ENCODE measurements at regions not wholly inside any gene's neighbourhood (a gene's known extent, or its start where the extent isn't known, plus 50 kb on each side); places are given as distances from the start of the nearest gene placed in this dataset.

- DNase-seq (ENCODE audit: low spot score in 2 of 2), result no peak
- Histone ChIP-seq H3K27me3 (no peaks in the 10 kb centered on the region), H3K27ac (no peak overlapping the region), H3K4me3 (no peak overlapping the region), H3K36me3 (no peaks in the 10 kb centered on the region), H3K9me3 (peaks cover 0 to 8% of the 10 kb centered on the region in 2 donors), H3K4me1 (no peaks in the 10 kb centered on the region)
- intact Hi-C loops (cut with DNase I; ENCODE audit: low total_unique reads), result no loop called here
- no peak for TF ChIP-seq POLR2AphosphoS5 (IDR thresholded peaks at IDR 0.05)
- TF ChIP-seq POLR2A (IDR thresholded peaks at IDR 0.05), result no peak
- TF ChIP-seq, protein P1, sequence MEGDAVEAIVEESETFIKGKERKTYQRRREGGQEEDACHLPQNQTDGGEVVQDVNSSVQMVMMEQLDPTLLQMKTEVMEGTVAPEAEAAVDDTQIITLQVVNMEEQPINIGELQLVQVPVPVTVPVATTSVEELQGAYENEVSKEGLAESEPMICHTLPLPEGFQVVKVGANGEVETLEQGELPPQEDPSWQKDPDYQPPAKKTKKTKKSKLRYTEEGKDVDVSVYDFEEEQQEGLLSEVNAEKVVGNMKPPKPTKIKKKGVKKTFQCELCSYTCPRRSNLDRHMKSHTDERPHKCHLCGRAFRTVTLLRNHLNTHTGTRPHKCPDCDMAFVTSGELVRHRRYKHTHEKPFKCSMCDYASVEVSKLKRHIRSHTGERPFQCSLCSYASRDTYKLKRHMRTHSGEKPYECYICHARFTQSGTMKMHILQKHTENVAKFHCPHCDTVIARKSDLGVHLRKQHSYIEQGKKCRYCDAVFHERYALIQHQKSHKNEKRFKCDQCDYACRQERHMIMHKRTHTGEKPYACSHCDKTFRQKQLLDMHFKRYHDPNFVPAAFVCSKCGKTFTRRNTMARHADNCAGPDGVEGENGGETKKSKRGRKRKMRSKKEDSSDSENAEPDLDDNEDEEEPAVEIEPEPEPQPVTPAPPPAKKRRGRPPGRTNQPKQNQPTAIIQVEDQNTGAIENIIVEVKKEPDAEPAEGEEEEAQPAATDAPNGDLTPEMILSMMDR (IDR thresholded peaks at IDR 0.05), result no peak
These were observed 206.1 kb downstream of the RAMP3 start for GRCh38 chr7:45363669-45364068.

DNA sequence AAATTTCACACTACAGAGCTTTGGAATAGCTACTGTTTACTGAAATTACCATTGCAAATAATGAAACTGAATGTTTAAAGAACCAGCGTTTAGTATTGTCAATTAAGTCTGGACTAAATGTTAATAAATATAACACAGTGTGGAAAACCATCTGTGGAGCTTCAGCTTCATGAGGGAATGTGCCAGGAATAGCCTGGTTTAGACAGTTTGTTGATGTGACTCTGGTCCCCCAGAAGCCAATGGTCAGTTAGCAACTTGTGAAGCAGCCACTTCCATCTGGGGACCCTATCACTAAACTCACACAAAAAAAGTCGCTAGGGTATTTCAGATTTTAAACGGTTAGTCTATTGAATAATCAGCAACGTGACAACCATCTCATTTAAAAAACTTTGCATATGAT lies 207.8 kb downstream of the RAMP3 start:
- H3K36me3 ChIP-seq, result no peaks in the 10 kb centered on the region
- no peak for DNase-seq (ENCODE audit: low spot score in 2 of 2)
- TF ChIP-seq POLR2AphosphoS5 (IDR thresholded peaks at IDR 0.05), result no peak
- TF ChIP-seq, protein P1 (IDR thresholded peaks at IDR 0.05), result no peak
- TF ChIP-seq POLR2A (IDR thresholded peaks at IDR 0.05), result no peak
- no peaks in the 10 kb centered on the region for H3K4me1 ChIP-seq
- H3K27ac ChIP-seq, result no peak overlapping the region
- H3K4me3 ChIP-seq, result no peak overlapping the region
- no peaks in the 10 kb centered on the region for H3K9me3 ChIP-seq
- intact Hi-C loops (cut with DNase I; ENCODE audit: low total_unique reads), result no loop called here
- H3K27me3 ChIP-seq, result no peaks in the 10 kb centered on the region

GRCh38 chr7:45366475-45366874 lies 207.7 kb upstream of the ADCY1 start:
- no peaks in the 10 kb centered on the region for H3K27me3 ChIP-seq
- H3K9me3 ChIP-seq, result no peaks in the 10 kb centered on the region
- TF ChIP-seq, protein P1 (IDR thresholded peaks at IDR 0.05), result no peak
- TF ChIP-seq POLR2AphosphoS5 (IDR thresholded peaks at IDR 0.05) (no peak), POLR2A (IDR thresholded peaks at IDR 0.05) (no peak)
- no peak for DNase-seq (ENCODE audit: low spot score in 2 of 2)
- no peak overlapping the region for H3K27ac ChIP-seq
- H3K4me3 ChIP-seq, result no peak overlapping the region
- intact Hi-C loops (cut with DNase I; ENCODE audit: low total_unique reads), result no loop called here
- H3K4me1 ChIP-seq, result no peaks in the 10 kb centered on the region
- no peaks in the 10 kb centered on the region for H3K36me3 ChIP-seq

GRCh38 chr7:45367026-45367425 lies 207.1 kb upstream of the ADCY1 start:
- H3K27ac ChIP-seq, result no peak overlapping the region
- DNase-seq (ENCODE audit: low spot score in 2 of 2), result no peak
- TF ChIP-seq POLR2AphosphoS5 (IDR thresholded peaks at IDR 0.05) (no peak), POLR2A (IDR thresholded peaks at IDR 0.05) (no peak)
- TF ChIP-seq, protein P1 (IDR thresholded peaks at IDR 0.05), result no peak
- no peaks in the 10 kb centered on the region for H3K4me1 ChIP-seq
- no peaks in the 10 kb centered on the region for H3K36me3 ChIP-seq
- no peaks in the 10 kb centered on the region for H3K27me3 ChIP-seq
- intact Hi-C loops (cut with DNase I; ENCODE audit: low total_unique reads), result no loop called here
- H3K4me3 ChIP-seq, result no peak overlapping the region
- no peaks in the 10 kb centered on the region for H3K9me3 ChIP-seq

DNA sequence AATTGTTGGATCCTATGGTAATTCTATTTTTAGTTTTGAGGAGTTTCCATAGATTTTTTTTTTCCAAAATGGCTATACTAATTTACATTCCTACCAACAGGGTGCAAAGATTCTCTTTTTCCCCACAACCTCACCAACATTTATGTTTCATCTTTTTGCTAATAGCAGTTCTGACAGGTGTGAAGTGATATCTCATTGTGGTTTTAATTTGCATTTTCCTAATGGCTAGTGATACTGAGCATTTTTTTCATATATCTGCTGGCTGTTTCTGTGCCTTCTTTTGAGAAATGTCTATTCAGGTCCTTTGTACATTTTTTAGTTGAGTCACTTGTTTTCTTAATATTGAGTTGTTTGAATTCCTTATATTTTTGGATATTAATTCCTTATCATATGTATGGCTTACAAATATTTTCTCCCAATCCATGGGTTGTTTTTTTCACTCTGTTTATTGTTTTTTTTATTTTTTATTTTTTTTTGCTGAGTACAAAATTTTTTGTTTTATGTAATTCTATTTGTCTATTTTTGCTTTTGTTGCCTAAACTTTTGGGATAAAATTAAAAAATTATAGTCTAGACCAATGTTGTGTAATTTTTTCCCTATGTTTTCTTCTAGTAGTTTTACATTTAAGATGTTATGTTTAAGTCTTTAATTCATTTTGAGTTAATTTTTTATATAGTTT lies 205.9 kb upstream of the ADCY1 start:
- DNase-seq (ENCODE audit: low spot score in 2 of 2), result no peak
- H3K9me3 ChIP-seq, result no peaks in the 10 kb centered on the region
- H3K4me3 ChIP-seq, result no peak overlapping the region
- no peaks in the 10 kb centered on the region for H3K27me3 ChIP-seq
- intact Hi-C loops (cut with DNase I; ENCODE audit: low total_unique reads), result no loop called here
- H3K36me3 ChIP-seq, result no peaks in the 10 kb centered on the region
- H3K4me1 ChIP-seq, result no peaks in the 10 kb centered on the region
- no peak overlapping the region for H3K27ac ChIP-seq
- TF ChIP-seq POLR2AphosphoS5 (IDR thresholded peaks at IDR 0.05) (no peak), POLR2A (IDR thresholded peaks at IDR 0.05) (no peak)
- TF ChIP-seq, protein P1 (IDR thresholded peaks at IDR 0.05), result no peak
